KMS-11 (cell line): ENCODE measurements at regions not wholly inside any gene's neighbourhood (a gene's known extent, or its start where the extent isn't known, plus 50 kb on each side); places are given as distances from the start of the nearest gene placed in this dataset.

Source experiments
- H2AFZ ChIP-seq: fragments of 200-600 bp; sonication (generic); 2 replicates; pipeline ENCODE4 v1.6.1; 2016; ENCODE audit warnings: antibody characterized with exemption, mixed run types, low read depth
- H3K27ac ChIP-seq: fragments of 200-600 bp; sonication (generic); 2 replicates; pipeline ENCODE4 v1.6.1; 2016; ENCODE audit warnings: mild to moderate bottlenecking, mixed run types
- H3K27me3 ChIP-seq: fragments of 200-600 bp; sonication (generic); 2 replicates; pipeline ENCODE4 v1.6.1; 2017; ENCODE audit warnings: mild to moderate bottlenecking, low read depth, mixed run types, moderate library complexity; ENCODE audit not compliant: insufficient read depth
- H3K36me3 ChIP-seq: fragments of 200-600 bp; sonication (generic); 2 replicates; pipeline ENCODE4 v1.6.1; 2017; ENCODE audit warnings: mild to moderate bottlenecking, mixed run types; ENCODE audit not compliant: insufficient read depth
- H3K4me1 ChIP-seq: fragments of 200-600 bp; sonication (generic); 2 replicates; pipeline ENCODE4 v1.6.1; 2016; ENCODE audit warnings: mild to moderate bottlenecking, low read depth, mixed run types; ENCODE audit not compliant: poor library complexity, severe bottlenecking
- H3K4me2 ChIP-seq: fragments of 200-600 bp; sonication (generic); 2 replicates; pipeline ENCODE4 v1.7.0; 2016; ENCODE audit warnings: mild to moderate bottlenecking, mixed run types
- H3K4me3 ChIP-seq: fragments of 200-600 bp; sonication (generic); IDR thresholded peaks from 2 replicates; pipeline ENCODE4 v1.6.1; 2017; ENCODE audit warnings: low read depth, low read length, mixed read lengths; ENCODE audit not compliant: insufficient read depth
- H3K79me2 ChIP-seq: fragments of 200-600 bp; sonication (generic); 2 replicates; pipeline ENCODE4 v1.6.1; 2016; ENCODE audit warnings: low read depth, mixed run types; ENCODE audit not compliant: insufficient read depth
- H3K9ac ChIP-seq: fragments of 200-600 bp; sonication (generic); 2 replicates; pipeline ENCODE4 v1.6.1; 2016; ENCODE audit warnings: mild to moderate bottlenecking, mixed run types
- H4K20me1 ChIP-seq: fragments of 200-600 bp; sonication (generic); 2 replicates; pipeline ENCODE4 v1.6.1; 2016; ENCODE audit warnings: mild to moderate bottlenecking, mixed run types; ENCODE audit not compliant: insufficient read depth
- CTCF ChIP-seq: fragments of 200-600 bp; sonication (generic); conservative IDR thresholded peaks from 2 replicates; pipeline ENCODE4 v1.6.1; 2017; ENCODE audit warnings: low read depth, mild to moderate bottlenecking, antibody characterized with exemption, low read length, moderate library complexity, mixed read lengths

GRCh38 chr21:17429936-17430335 is 82.9 kb upstream of the CXADR start:
- TF ChIP-seq CTCF = no peak
- H3K4me3 ChIP-seq = no peak overlapping the region
- H3K36me3 ChIP-seq = no peaks in the 10 kb centered on the region
- H3K9ac ChIP-seq = no peak overlapping the region
- H3K4me2 ChIP-seq = no peak overlapping the region
- H4K20me1 ChIP-seq = no peaks in the 10 kb centered on the region
- H2AFZ ChIP-seq = no peak overlapping the region
- no peaks in the 10 kb centered on the region for H3K27me3 ChIP-seq
- H3K4me1 ChIP-seq = no peaks in the 10 kb centered on the region
- H3K27ac ChIP-seq = no peak overlapping the region
- no peaks in the 10 kb centered on the region for H3K79me2 ChIP-seq

- Histone ChIP-seq H4K20me1 (no peaks in the 10 kb centered on the region), H3K4me3 (no peak overlapping the region), H3K27ac (no peak overlapping the region), H3K4me2 (no peak overlapping the region), H3K9ac (no peak overlapping the region), H3K4me1 (no peaks in the 10 kb centered on the region), H2AFZ (no peak overlapping the region), H3K36me3 (no peaks in the 10 kb centered on the region), H3K27me3 (no peaks in the 10 kb centered on the region), H3K79me2 (no peaks in the 10 kb centered on the region)
- TF ChIP-seq CTCF = no peak
Observed at GRCh38 chr21:17432732-17433057, 80.1 kb upstream of the CXADR start.

- H3K79me2 ChIP-seq = no peaks in the 10 kb centered on the region
- no peaks in the 10 kb centered on the region for H3K4me1 ChIP-seq
- no peaks in the 10 kb centered on the region for H4K20me1 ChIP-seq
- H3K4me3 ChIP-seq = no peak overlapping the region
- H3K9ac ChIP-seq = no peak overlapping the region
- H3K27me3 ChIP-seq = no peaks in the 10 kb centered on the region
- no peak for TF ChIP-seq CTCF
- H3K27ac ChIP-seq = no peak overlapping the region
- no peak overlapping the region for H3K4me2 ChIP-seq
- H2AFZ ChIP-seq = no peak overlapping the region
- H3K36me3 ChIP-seq = no peaks in the 10 kb centered on the region
Observed at GRCh38 chr21:17433730-17434129, 79.1 kb upstream of the CXADR start.

GRCh38 chr21:17435565-17436543 is 77.0 kb upstream of the CXADR start:
- Histone ChIP-seq H4K20me1 (no peaks in the 10 kb centered on the region), H3K27me3 (no peaks in the 10 kb centered on the region), H3K4me1 (no peaks in the 10 kb centered on the region), H3K9ac (no peak overlapping the region), H2AFZ (no peak overlapping the region), H3K36me3 (no peaks in the 10 kb centered on the region), H3K79me2 (no peaks in the 10 kb centered on the region), H3K27ac (no peak overlapping the region), H3K4me2 (no peak overlapping the region), H3K4me3 (no peak overlapping the region)
- no peak for TF ChIP-seq CTCF
